WERI-Rb-1 (cell line): ENCODE measurements at regions not wholly inside any gene's neighbourhood (a gene's known extent, or its start where the extent isn't known, plus 50 kb on each side); places are given as distances from the start of the nearest gene placed in this dataset.

Experiments used
- DNase-seq: peaks from one replicate; pipeline ENCODE4 v3.0.0-alpha.2; 2020
- H3K27ac ChIP-seq: fragments of 250-450 bp; sonication (Bioruptor Pico); 2 replicates; pipeline ENCODE4 v1.5.1; 2020; ENCODE audit warnings: mild to moderate bottlenecking, moderate library complexity
- H3K27me3 ChIP-seq: fragments of 250-450 bp; sonication (Bioruptor Pico); 2 replicates; pipeline ENCODE4 v1.5.1; 2021; ENCODE audit warnings: mild to moderate bottlenecking, low read depth, moderate library complexity; ENCODE audit not compliant: insufficient read depth, severe bottlenecking
- H3K36me3 ChIP-seq: fragments of 250-450 bp; sonication (Bioruptor Pico); 2 replicates; pipeline ENCODE4 v1.5.1; 2020; ENCODE audit warnings: mild to moderate bottlenecking, moderate library complexity
- H3K4me3 ChIP-seq: 2 replicates; pipeline ENCODE4 v1.5.1; 2011; ENCODE audit warnings: low read depth, mild to moderate bottlenecking, control low read depth, low read length
- H3K9me3 ChIP-seq: fragments of 250-450 bp; sonication (Bioruptor Pico); 2 replicates; pipeline ENCODE4 v1.5.1; 2021; ENCODE audit warnings: mild to moderate bottlenecking, moderate library complexity; ENCODE audit not compliant: severe bottlenecking
- CTCF ChIP-seq: IDR thresholded peaks from 2 replicates; pipeline ENCODE4 v1.5.1; 2011; ENCODE audit warnings: low read depth, mild to moderate bottlenecking, control low read depth, inconsistent platforms, low read length

- H3K27me3 ChIP-seq, result peaks cover 9% of the 10 kb centered on the region
- H3K36me3 ChIP-seq, result no peaks in the 10 kb centered on the region
- H3K27ac ChIP-seq, result no peak overlapping the region
- no peak for DNase-seq
- H3K4me3 ChIP-seq, result no peak overlapping the region
- no peaks in the 10 kb centered on the region for H3K9me3 ChIP-seq
- no peak for TF ChIP-seq CTCF
Observed at GRCh38 chr5:2887481-2888348, 136.2 kb upstream of the IRX2 start.

GRCh38 chr5:2886531-2886930, 135.1 kb upstream of the IRX2 start:
- no peaks in the 10 kb centered on the region for H3K9me3 ChIP-seq
- H3K36me3 ChIP-seq, result no peaks in the 10 kb centered on the region
- H3K27ac ChIP-seq, result no peak overlapping the region
- no peak for TF ChIP-seq CTCF
- no peak overlapping the region for H3K4me3 ChIP-seq
- H3K27me3 ChIP-seq, result peaks cover 9% of the 10 kb centered on the region
- no peak for DNase-seq

GRCh38 chr5:2883771-2884170, 132.3 kb upstream of the IRX2 start:
- Histone ChIP-seq H3K27me3 (peaks cover 5% of the 10 kb centered on the region), H3K4me3 (no peak overlapping the region), H3K9me3 (peaks cover 13% of the 10 kb centered on the region), H3K27ac (no peak overlapping the region), H3K36me3 (no peaks in the 10 kb centered on the region)
- no peak for DNase-seq
- TF ChIP-seq CTCF, result no peak

GRCh38 chr5:2879701-2880100, 128.2 kb upstream of the IRX2 start:
- H3K9me3 ChIP-seq, result peaks cover 16% of the 10 kb centered on the region
- peaks cover 3% of the 10 kb centered on the region for H3K27me3 ChIP-seq
- no peak for DNase-seq
- TF ChIP-seq CTCF, result no peak
- no peak overlapping the region for H3K4me3 ChIP-seq
- no peaks in the 10 kb centered on the region for H3K36me3 ChIP-seq
- no peak overlapping the region for H3K27ac ChIP-seq

- H3K4me3 ChIP-seq, result no peak overlapping the region
- no peaks in the 10 kb centered on the region for H3K27me3 ChIP-seq
- DNase-seq, result no peak
- no peak for TF ChIP-seq CTCF
- no peaks in the 10 kb centered on the region for H3K36me3 ChIP-seq
- H3K27ac ChIP-seq, result no peak overlapping the region
- H3K9me3 ChIP-seq, result peaks cover 16% of the 10 kb centered on the region
Observed at GRCh38 chr5:2877522-2877921, 126.0 kb upstream of the IRX2 start.

- Histone ChIP-seq H3K27ac (no peak overlapping the region), H3K27me3 (no peaks in the 10 kb centered on the region), H3K9me3 (peaks cover 16% of the 10 kb centered on the region), H3K4me3 (no peak overlapping the region), H3K36me3 (no peaks in the 10 kb centered on the region)
- TF ChIP-seq CTCF, result no peak
- DNase-seq, result no peak
Observed at GRCh38 chr5:2876183-2876582, 124.7 kb upstream of the IRX2 start.
